Esophagus squamous epithelium (tissue), 5 donors: ENCODE measurements at regions not wholly inside any gene's neighbourhood (a gene's known extent, or its start where the extent isn't known, plus 50 kb on each side); places are given as distances from the start of the nearest gene placed in this dataset.
"Not testable (repeated sequence)": the region's sequence is repeated elsewhere in the genome, so short reads cannot be mapped to it uniquely, and the experiment has no call there.

Experiments
- DNase-seq: peaks from one replicate; lab custom pipeline; 2025; lab: John Stamatoyannopoulos, UW
- H3K27ac ChIP-seq, 4 donors: fragments of 200-600 bp; sonication (generic); one replicate each; pipeline ENCODE4 v1.5.1; 2016 to 2019; ENCODE audit warnings: mild to moderate bottlenecking in 1 of 4
- H3K27me3 ChIP-seq, 4 donors: fragments of 200-600 bp; sonication (generic); 1 replicate in 3 of 4; 2 replicates in 1 of 4; pipeline versions ENCODE4 v1.5.1 to v1.6.0; 2017 to 2021; ENCODE audit warnings: antibody characterized with exemption in 1 of 4
- H3K36me3 ChIP-seq, 3 donors: fragments of 200-600 bp; sonication (generic); one replicate each; pipeline ENCODE4 v1.5.1; 2016 to 2019
- H3K4me1 ChIP-seq, 3 donors: fragments of 200-600 bp; sonication (generic); one replicate each; pipeline ENCODE4 v1.5.1; 2017 to 2019
- H3K4me3 ChIP-seq, 4 donors: fragments of 200-600 bp; sonication (generic); 1 replicate in 3 of 4; 2 replicates in 1 of 4; pipeline ENCODE4 v1.5.1; 2016 to 2019; ENCODE audit warnings: mild to moderate bottlenecking in 2 of 4, moderate library complexity in 1 of 4
- H3K9me3 ChIP-seq, 3 donors: fragments of 200-600 bp; sonication (generic); one replicate each; pipeline ENCODE4 v1.5.1; 2016 to 2019
- CTCF ChIP-seq, 6 experiments: fragments of 450-650 bp in 4 of 6; fragments of 200-600 bp in 2 of 6; sonication (generic) in 2 of 6; IDR thresholded peaks; one replicate each; pipeline ENCODE4 v1.5.1; 2016 to 2019; ENCODE audit warnings: antibody characterized with exemption in 6 of 6, mild to moderate bottlenecking in 4 of 6, moderate library complexity in 4 of 6
- POLR2A ChIP-seq, 4 donors: fragments of 450-650 bp; IDR thresholded peaks; one replicate each; pipeline ENCODE4 v1.6.1; 2017; ENCODE audit warnings: antibody characterized with exemption in 4 of 4, mild to moderate bottlenecking in 4 of 4, moderate library complexity in 3 of 4
- WGBS, 2 donors: methylation state at CpG; one replicate each; pipeline ENCODE4 v1.1.5; 2018; 5-methylcytosine and 5-hydroxymethylcytosine counted together
- intact Hi-C: fragments of 100-400 bp; cut with DNase I; formaldehyde crosslinking; loops from one replicate; pipeline ENCODE4 v1.15.0; 2022
- donor health status: DM: yes; HTN: yes; CAD: no.

DNA sequence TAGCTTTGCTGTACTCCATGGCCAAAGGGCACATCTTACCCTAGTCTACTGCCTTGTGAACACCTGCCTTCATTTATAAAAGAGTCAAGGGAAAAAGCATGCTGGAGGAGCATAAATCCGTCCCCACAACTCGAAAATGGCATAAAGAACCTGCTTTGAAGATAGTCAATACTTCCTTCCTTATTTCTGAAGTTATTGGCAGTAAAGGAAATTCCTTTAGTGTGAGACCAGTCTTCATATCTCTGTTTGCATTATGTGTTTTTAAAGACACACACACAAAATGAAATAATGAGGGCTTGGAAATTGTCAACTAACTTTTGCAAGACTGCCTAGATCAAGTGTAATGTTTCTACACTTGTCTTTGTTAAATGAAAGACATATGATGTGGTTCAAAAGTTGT, 408.4 kb downstream of the SPRY2 start:
- no peaks in the 10 kb centered on the region for H3K9me3 ChIP-seq
- WGBS, 2 donors = 54 to 76% methylated on average over 2 of the region's 2 CpGs
- no peaks in the 10 kb centered on the region for H3K36me3 ChIP-seq
- H3K27ac ChIP-seq = no peak overlapping the region
- DNase-seq = no peak
- TF ChIP-seq CTCF (IDR thresholded peaks at IDR 0.05) = no peak
- TF ChIP-seq POLR2A (IDR thresholded peaks at IDR 0.05) = no peak
- peaks cover 5 to 17% (median 9%) of the 10 kb centered on the region in 3 donors for H3K4me1 ChIP-seq
- intact Hi-C loops = no loop called here
- no peak overlapping the region for H3K4me3 ChIP-seq
- no peaks in the 10 kb centered on the region for H3K27me3 ChIP-seq

DNA sequence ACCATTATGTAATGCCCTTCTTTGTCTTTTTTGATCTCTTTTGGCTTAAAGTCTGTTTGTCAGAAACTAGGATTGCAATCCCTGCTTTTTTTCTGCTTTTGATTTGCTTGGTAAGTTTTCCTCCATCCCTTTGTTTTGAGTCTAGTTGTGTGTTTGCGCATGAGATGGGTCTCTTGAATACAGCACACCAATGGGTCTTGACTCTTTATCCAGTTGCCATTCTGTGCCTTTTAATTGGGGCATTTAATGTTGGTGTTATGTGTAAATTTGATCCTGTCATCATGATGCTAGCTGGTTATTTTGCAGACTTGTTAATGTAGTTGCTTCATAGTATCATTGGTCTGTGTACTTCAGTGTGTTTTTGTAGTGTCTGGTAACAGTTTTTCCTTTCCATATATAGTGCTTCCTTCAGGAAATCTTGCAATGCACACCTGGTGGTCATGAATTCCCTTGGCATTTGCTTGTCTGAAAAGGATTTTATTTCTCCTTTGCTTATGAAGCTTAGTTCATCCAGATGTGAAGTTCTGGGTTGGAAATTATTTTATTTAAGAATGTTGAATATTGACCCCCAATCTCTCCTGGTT, 416.9 kb downstream of the SPRY2 start:
- H3K4me1 ChIP-seq, H3K27me3 ChIP-seq, H3K36me3 ChIP-seq, DNase-seq, H3K4me3 ChIP-seq, H3K27ac ChIP-seq, intact Hi-C loops: not testable (repeated sequence)
- WGBS, 2 donors = 100% methylated on average over 1 of the region's 1 CpG
- H3K9me3 ChIP-seq = peaks cover 0 to 12% (median 0%) of the 10 kb centered on the region in 3 donors

DNA sequence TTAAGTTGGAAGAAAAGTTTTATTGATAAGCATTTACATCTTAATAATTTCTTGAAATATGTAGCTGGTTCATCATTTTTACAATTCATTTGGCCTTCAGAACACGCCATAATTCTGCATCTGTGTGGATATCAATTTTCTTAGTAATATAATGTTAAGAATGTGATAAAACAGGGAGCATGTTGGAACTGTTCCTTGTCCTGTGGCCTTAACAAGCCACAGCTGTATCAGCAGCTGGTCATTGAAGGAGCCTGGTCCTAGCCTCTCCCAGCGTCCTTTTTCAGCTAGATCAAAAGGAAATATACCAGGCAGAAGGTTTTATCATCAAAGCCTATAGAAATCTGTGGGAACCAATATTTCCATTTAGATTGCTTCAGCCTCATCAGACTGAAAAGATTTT, 421.8 kb downstream of the SPRY2 start:
- intact Hi-C loops = no loop called here
- DNase-seq = no peak

GRCh38 chr13:79918620-79919019, 422.3 kb downstream of the SPRY2 start:
- WGBS, 2 donors = 28 to 36% methylated on average over 3 of the region's 3 CpGs
- intact Hi-C loops = no loop called here
- peaks cover 0 to 23% (median 0%) of the 10 kb centered on the region in 3 donors for H3K4me1 ChIP-seq
- TF ChIP-seq CTCF (IDR thresholded peaks at IDR 0.05) (no peak), POLR2A (IDR thresholded peaks at IDR 0.05) (no peak)
- H3K9me3 ChIP-seq = peaks cover 0 to 7% (median 0%) of the 10 kb centered on the region in 3 donors
- H3K27ac ChIP-seq = peak overlapping the region in 2 of 4 donors; percentile 4 to 10
- H3K4me3 ChIP-seq = no peak overlapping the region
- no peaks in the 10 kb centered on the region for H3K36me3 ChIP-seq
- H3K27me3 ChIP-seq = no peaks in the 10 kb centered on the region
- no peak for DNase-seq

More for the DNA sequence above, 421.8 kb downstream of the SPRY2 start:
- Histone ChIP-seq H3K27me3 (no peaks in the 10 kb centered on the region), H3K9me3 (peaks cover 0 to 9% (median 0%) of the 10 kb centered on the region in 3 donors), H3K4me3 (no peak overlapping the region), H3K4me1 (peaks cover 0 to 23% (median 0%) of the 10 kb centered on the region in 3 donors), H3K36me3 (no peaks in the 10 kb centered on the region), H3K27ac (peak overlapping the region in 2 of 4 donors; percentile 4 to 10)
- WGBS, 2 donors = 26 to 54% methylated on average over 2 of the region's 2 CpGs
- TF ChIP-seq POLR2A (IDR thresholded peaks at IDR 0.05) (no peak), CTCF (IDR thresholded peaks at IDR 0.05) (no peak)

DNA sequence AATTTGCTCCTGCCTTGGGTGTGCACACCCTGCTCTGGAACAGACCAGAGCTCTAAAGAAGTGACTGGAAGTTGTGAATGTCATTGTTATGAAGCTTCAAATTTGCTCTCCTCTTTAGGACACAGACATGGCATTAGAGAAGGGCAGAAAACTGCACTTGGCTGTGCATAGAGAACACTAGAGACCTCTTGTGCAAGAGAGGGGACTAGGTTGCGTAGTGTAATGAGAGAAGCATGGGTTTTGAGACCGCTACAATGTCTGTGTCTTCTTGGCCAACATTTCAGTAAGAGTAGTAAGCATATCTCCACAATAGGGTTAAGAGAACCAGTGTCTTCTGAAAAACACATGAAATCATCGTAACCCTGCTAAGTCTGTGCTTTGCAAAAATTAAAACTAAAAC, 423.3 kb downstream of the SPRY2 start:
- H3K4me3 ChIP-seq = no peak overlapping the region
- H3K4me1 ChIP-seq = peaks cover 0 to 30% (median 0%) of the 10 kb centered on the region in 3 donors
- intact Hi-C loops = no loop called here
- H3K27ac ChIP-seq = no peak overlapping the region
- DNase-seq = no peak
- peaks cover 0 to 7% (median 0%) of the 10 kb centered on the region in 3 donors for H3K9me3 ChIP-seq
- H3K27me3 ChIP-seq = no peaks in the 10 kb centered on the region
- no peaks in the 10 kb centered on the region for H3K36me3 ChIP-seq
- 87 to 95% methylated on average over 3 of the region's 3 CpGs for WGBS, 2 donors
- TF ChIP-seq CTCF (IDR thresholded peaks at IDR 0.05) (no peak), POLR2A (IDR thresholded peaks at IDR 0.05) (no peak)
